ENCODE measurements at regions not wholly inside any gene's neighbourhood (a gene's known extent, or its start where the extent isn't known, plus 50 kb on each side); places are given as distances from the start of the nearest gene placed in this dataset.

- H3K27me3 Mint-ChIP-seq: no peaks in the 10 kb centered on the region
- H3K4me1 Mint-ChIP-seq: no peaks in the 10 kb centered on the region
- H3K4me3 Mint-ChIP-seq: no peak overlapping the region
- H3K27ac Mint-ChIP-seq: peak overlapping the region in 1 of 2 donors; percentile 9
- H3K9me3 Mint-ChIP-seq: peaks cover 0 to 14% of the 10 kb centered on the region in 2 donors
- no peak for DNase-seq
- ATAC-seq: no peak
Observed at GRCh38 chr12:128057586-128057985, 209.4 kb upstream of the TMEM132C start.

- peaks cover 0 to 14% of the 10 kb centered on the region in 2 donors for H3K9me3 Mint-ChIP-seq
- H3K27me3 Mint-ChIP-seq: no peaks in the 10 kb centered on the region
- no peak overlapping the region for H3K27ac Mint-ChIP-seq
- no peaks in the 10 kb centered on the region for H3K4me1 Mint-ChIP-seq
- DNase-seq: no peak
- ATAC-seq: no peak
- no peak overlapping the region for H3K4me3 Mint-ChIP-seq
Observed at GRCh38 chr12:128059621-128060370, 207.2 kb upstream of the TMEM132C start.

DNA sequence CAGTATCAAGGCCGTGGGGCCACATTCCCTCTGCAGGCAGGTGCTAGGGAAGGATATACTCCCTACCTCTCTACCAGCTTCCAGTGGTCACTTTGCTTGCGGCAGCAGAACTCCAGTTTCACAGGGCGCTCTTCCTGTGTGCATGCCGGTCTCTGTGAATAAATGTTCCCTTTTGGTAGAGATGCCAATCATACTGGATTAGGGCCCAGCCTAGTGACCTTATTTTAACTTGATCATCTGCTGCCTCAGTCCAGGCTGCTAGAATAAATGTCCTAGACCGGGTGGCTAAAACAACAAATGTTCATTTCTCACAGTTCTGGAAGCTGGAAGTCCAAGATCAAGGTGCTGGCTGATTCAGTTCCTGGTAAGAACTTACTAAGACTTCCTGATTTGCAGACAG lies 198.8 kb upstream of the TMEM132C start:
- ATAC-seq: no peak
- Mint-ChIP-seq H3K4me3 (no peak overlapping the region), H3K4me1 (no peaks in the 10 kb centered on the region), H3K27ac (no peak overlapping the region), H3K9me3 (no peaks in the 10 kb centered on the region), H3K27me3 (no peaks in the 10 kb centered on the region)
- no peak for DNase-seq

- H3K9me3 Mint-ChIP-seq: peaks cover 0 to under 1% of the 10 kb centered on the region in 2 donors
- no peaks in the 10 kb centered on the region for H3K4me1 Mint-ChIP-seq
- H3K27ac Mint-ChIP-seq: no peak overlapping the region
- no peaks in the 10 kb centered on the region for H3K27me3 Mint-ChIP-seq
- ATAC-seq (no peak), DNase-seq (peak in 1 of 2 donors; percentile 4)
- no peak overlapping the region for H3K4me3 Mint-ChIP-seq
Observed at GRCh38 chr12:128069359-128069997, 197.5 kb upstream of the TMEM132C start.

- H3K27ac Mint-ChIP-seq: no peak overlapping the region
- no peak overlapping the region for H3K4me3 Mint-ChIP-seq
- no peak for DNase-seq
- no peaks in the 10 kb centered on the region for H3K27me3 Mint-ChIP-seq
- peaks cover 5 to 14% of the 10 kb centered on the region in 2 donors for H3K9me3 Mint-ChIP-seq
- no peaks in the 10 kb centered on the region for H3K4me1 Mint-ChIP-seq
- no peak for ATAC-seq
Observed at GRCh38 chr12:128073937-128074336, 193.0 kb upstream of the TMEM132C start.

DNA sequence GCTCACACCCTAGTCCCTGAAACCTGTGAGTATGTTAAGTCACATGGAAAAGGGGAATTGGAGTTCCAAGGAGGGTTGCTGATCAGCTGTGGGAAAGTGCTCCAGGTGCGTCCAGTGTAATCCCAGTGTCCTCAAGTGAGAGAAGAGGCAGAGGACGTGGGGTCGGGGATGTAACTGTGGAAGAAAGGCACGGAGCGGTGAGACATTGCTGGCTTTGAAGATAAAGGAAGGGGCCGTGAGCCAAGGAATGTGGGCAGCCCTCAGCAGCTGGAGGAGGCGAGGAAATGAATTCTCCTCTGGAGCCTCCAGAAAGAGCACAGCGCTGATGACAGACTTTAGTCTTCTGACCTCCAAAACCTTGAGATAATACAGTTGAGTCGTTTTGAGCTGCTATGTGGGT lies 191.6 kb upstream of the TMEM132C start:
- no peaks in the 10 kb centered on the region for H3K27me3 Mint-ChIP-seq
- ATAC-seq (no peak), DNase-seq (no peak)
- no peaks in the 10 kb centered on the region for H3K4me1 Mint-ChIP-seq
- H3K27ac Mint-ChIP-seq: no peak overlapping the region
- H3K9me3 Mint-ChIP-seq: peaks cover 5 to 14% of the 10 kb centered on the region in 2 donors
- no peak overlapping the region for H3K4me3 Mint-ChIP-seq

GRCh38 chr12:128076188-128076587 lies 190.8 kb upstream of the TMEM132C start:
- Mint-ChIP-seq H3K27me3 (no peaks in the 10 kb centered on the region), H3K4me3 (no peak overlapping the region), H3K4me1 (no peaks in the 10 kb centered on the region), H3K27ac (no peak overlapping the region), H3K9me3 (peaks cover 5 to 14% of the 10 kb centered on the region in 2 donors)
- ATAC-seq: no peak
- no peak for DNase-seq

DNA sequence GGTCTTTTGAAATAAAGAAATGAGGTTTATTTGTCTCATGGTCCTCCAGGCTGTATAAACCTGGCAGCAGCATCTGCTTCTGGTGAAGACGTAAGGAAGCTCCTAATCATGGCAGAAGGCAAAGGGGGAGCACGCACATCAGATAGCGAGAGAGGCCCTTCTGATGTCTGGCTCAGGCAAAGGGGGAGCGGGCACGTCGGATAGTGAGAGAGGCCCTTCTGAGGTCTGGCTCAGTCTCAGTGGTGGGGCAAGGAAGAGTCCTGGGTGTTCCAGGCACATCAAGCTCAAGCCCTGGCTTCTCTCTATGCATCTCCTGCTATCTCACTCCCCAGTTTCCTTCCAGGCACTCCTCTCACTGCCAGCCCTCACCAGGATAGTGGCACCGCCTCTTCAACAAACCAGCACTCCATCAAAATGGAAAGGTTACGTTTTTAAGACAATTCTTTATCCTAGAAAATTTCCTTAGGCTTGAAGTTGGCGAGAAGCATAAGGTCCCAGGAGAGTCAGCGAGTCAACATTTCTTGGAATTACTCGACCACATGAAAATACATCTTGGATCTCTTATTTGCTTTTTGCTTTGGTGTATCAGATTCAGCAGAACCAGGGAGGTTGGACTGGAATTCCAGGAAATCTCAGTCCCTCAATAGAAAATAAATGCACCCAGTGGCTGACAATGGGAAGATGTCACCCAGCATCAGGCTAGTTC lies 189.6 kb upstream of the TMEM132C start:
- Mint-ChIP-seq H3K4me1 (no peaks in the 10 kb centered on the region), H3K4me3 (no peak overlapping the region), H3K27ac (no peak overlapping the region), H3K27me3 (no peaks in the 10 kb centered on the region), H3K9me3 (peaks cover 5 to 14% of the 10 kb centered on the region in 2 donors)
- DNase-seq (no peak), ATAC-seq (no peak)

DNA sequence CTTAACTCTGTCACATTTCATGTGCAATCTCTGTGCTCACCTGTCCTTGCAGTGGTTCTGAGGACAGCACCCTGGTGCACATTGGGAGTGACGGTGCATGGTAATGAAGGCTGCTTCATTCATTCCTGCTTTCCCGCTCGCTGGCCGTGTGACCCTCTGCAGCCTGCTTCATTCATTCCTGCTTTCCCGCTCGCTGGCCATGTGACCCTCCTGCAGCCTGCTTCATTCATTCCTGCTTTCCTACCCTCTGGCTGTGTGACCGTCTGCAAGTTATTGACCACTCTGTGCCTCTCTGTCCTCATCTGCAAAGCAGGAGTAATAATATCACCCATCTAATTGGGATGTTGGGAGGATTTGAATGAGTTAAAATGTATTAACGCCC lies 189.1 kb upstream of the TMEM132C start:
- Mint-ChIP-seq H3K4me1 (no peaks in the 10 kb centered on the region), H3K9me3 (peaks cover 5 to 14% of the 10 kb centered on the region in 2 donors), H3K27me3 (no peaks in the 10 kb centered on the region), H3K27ac (no peak overlapping the region), H3K4me3 (no peak overlapping the region)
- ATAC-seq (no peak), DNase-seq (no peak)

DNA sequence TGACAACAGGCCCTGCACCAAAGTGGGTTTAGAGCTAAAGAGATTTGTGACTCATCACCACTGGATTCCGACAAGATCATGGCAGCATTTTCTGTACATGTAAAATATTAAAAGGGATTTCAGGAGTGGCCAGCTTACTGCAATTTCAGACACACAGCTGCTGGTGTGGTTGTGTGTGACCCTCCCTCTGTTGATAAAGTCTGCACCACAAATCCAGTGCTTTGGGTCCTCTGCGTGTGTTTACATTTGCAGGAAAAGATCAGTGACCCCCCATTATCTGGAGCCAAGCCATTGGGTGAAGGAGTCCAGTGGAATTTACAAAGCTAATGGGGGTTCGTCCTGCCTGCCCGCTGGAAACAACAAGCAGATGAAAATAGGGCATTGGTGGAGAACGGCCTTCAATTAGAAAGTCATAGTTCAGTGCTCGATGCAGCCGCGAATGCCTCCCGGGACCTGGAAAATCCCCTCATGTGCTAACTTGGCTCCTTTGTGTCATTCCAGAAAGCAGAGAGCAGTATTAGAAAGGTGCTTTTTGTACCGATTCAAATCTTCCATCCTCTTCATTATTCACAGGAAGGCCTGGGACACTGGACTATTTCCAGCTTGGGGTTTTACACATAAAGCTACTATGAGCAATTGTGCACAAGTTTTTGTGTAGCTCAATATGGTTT lies 188.5 kb upstream of the TMEM132C start:
- peaks cover 5 to 14% of the 10 kb centered on the region in 2 donors for H3K9me3 Mint-ChIP-seq
- H3K4me1 Mint-ChIP-seq: no peaks in the 10 kb centered on the region
- H3K4me3 Mint-ChIP-seq: no peak overlapping the region
- ATAC-seq: no peak
- no peaks in the 10 kb centered on the region for H3K27me3 Mint-ChIP-seq
- no peak overlapping the region for H3K27ac Mint-ChIP-seq
- no peak for DNase-seq

DNA sequence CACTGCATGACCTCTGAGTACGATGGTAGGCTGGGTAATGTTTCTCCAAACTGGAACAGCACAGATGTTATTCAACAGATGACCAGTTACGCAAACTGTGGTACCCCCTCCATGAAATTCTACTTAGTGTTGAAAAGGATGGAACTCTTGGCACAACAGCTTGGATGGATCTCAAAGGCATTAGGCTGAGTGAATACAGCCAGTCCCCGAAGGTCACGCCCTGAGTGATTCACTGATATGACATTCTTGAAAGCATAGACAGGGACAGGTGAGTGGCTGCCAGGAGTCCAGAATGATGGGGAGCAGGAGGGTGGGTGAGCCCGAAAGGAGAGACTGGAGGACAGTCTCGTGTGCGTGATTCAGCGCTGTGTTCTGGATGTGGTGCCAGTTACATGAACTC lies 187.5 kb upstream of the TMEM132C start:
- Mint-ChIP-seq H3K4me3 (no peak overlapping the region), H3K27ac (no peak overlapping the region), H3K27me3 (no peaks in the 10 kb centered on the region), H3K9me3 (peaks cover 5 to 14% of the 10 kb centered on the region in 2 donors), H3K4me1 (no peaks in the 10 kb centered on the region)
- DNase-seq (no peak), ATAC-seq (no peak)

GRCh38 chr12:128083132-128083729 lies 183.7 kb upstream of the TMEM132C start:
- ATAC-seq: no peak
- Mint-ChIP-seq H3K9me3 (peaks cover under 1 to 7% of the 10 kb centered on the region in 2 donors), H3K4me3 (no peak overlapping the region), H3K27ac (no peak overlapping the region), H3K4me1 (no peaks in the 10 kb centered on the region), H3K27me3 (no peaks in the 10 kb centered on the region)
- no peak for DNase-seq

DNA sequence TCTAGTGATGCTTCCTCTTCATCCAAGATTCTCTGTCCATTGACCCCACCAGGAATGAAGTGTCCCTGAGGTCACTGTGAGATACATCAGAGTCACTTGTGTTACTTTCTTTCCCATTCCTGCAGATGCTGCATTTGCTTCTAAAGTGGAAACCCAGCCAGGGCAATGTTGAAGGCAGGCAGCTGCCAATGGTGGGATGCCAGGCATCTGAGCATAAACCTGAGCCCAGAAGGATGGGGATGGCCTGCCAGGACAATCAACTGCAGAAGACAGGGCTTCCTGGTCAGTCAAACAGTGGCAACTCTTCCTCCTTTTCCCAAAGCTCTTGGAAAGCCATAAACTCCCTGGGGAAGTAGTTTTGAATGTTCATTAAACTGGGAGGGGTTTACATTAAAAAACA lies 178.0 kb upstream of the TMEM132C start:
- Mint-ChIP-seq H3K4me1 (no peaks in the 10 kb centered on the region), H3K27me3 (no peaks in the 10 kb centered on the region), H3K4me3 (no peak overlapping the region), H3K9me3 (peaks cover 8 to 11% of the 10 kb centered on the region in 2 donors), H3K27ac (no peak overlapping the region)
- ATAC-seq: no peak
- DNase-seq: no peak

DNA sequence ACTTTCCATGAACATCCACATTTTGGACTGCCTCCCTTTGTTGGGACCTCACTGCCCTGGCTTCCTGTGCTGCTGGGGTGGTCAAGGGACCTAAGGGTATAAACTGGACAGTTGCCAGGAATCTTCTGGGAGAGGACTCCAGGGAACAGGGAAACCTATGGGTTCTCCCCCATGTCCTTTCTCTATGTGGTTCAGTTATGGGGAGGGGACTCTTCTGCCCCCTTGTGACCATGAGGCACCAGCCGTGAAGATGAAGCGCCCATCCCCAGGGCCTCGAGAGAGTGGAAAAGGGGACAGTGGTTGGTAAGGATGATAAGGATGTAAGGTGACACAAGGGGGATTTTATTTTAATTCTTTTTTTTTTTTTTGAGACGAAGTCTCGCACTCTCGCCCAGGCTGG lies 177.0 kb upstream of the TMEM132C start:
- ATAC-seq (no peak), DNase-seq (no peak)
- Mint-ChIP-seq H3K4me1 (no peaks in the 10 kb centered on the region), H3K27ac (no peak overlapping the region), H3K4me3 (no peak overlapping the region), H3K27me3 (no peaks in the 10 kb centered on the region), H3K9me3 (peaks cover 8 to 11% of the 10 kb centered on the region in 2 donors)

- Mint-ChIP-seq H3K27ac (no peak overlapping the region), H3K4me3 (no peak overlapping the region), H3K27me3 (no peaks in the 10 kb centered on the region), H3K4me1 (no peaks in the 10 kb centered on the region), H3K9me3 (peaks cover 8 to 11% of the 10 kb centered on the region in 2 donors)
- ATAC-seq (no peak), DNase-seq (no peak)
Observed at GRCh38 chr12:128091101-128091720, 175.8 kb upstream of the TMEM132C start.
